GM21447 (cell line): ENCODE measurements at regions not wholly inside any gene's neighbourhood (a gene's known extent, or its start where the extent isn't known, plus 50 kb on each side); places are given as distances from the start of the nearest gene placed in this dataset.

ENCODE experiments used
- ATAC-seq: cut with Tn5 transposase; IDR thresholded peaks from one replicate; pipeline ENCODE4 v1.9.1; 2021; ENCODE audit not compliant: unreplicated experiment

DNA sequence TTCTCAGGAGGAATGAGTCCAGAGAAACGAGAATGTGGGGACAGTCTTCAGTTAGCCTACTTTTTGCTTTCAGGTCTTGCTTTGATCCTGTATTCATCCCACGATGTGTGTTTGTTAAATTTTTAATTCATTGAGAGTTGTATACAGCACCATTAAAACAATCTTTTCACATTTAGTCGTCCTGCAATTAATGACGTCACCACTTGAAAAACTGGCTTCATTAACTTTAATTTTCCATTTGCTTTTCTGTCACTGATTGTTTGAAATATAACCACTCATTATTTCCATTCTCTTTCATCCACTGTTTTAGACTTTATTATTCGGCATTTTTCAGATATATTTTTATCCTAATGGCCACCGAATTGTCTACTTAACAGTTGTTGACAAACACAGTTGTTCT lies 146.9 kb downstream of the TFEC start:
- no peak for ATAC-seq

DNA sequence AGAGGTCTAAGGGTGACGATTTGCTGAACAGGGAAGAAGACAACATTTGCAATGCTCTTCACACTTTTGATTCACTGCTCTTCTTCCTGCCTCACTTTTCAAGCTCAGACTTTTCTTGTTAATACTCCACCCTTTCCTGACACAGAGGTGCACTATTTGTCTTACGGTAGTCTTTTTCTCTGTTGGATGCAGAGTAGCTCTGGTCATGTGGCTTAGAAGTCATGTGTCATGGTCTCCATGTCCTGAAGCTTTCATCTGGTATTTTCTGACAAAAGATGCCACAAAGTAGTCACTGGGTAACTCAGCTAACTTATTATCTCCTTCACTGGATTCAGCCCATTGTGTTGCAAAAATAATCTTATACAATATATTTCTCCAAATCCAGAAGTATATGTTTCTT lies 149.1 kb downstream of the TFEC start:
- no peak for ATAC-seq

DNA sequence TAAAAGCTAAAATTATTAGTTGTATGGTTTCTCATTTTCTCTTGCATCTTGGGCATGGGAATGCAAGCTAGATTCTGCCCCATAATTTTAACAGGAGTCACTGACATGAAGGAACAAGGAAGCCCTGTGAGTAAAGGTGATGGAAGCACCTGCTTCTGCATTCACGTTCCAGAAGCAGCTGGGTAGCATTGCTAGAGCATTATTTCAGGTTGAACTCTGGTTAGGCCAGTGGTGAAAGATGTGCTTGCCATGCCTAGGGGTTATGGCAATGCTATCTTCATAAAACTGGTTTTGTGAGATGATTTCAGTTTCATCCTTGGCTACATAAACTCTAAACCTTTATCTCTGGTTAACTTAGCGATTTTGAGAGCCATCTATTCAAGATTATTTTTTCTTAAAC lies 151.4 kb downstream of the TFEC start:
- ATAC-seq = no peak

DNA sequence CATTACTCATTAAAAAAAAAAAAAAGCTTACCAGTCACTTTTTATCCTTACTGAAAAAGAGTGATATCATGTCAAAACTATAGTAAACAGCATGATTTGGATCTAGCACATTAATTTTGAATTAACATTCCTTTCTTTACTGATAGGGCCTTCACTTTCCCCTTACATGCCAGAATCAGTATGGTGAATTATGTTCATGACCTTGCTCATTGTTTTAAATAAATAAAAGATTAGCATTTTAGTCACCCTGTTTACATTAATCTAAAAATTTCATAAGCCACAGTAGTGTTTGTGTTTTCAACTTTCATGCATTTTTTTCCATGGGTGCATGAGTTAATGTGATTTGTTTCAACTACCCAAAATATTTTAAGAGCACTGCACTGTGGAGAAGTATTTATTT lies 160.8 kb downstream of the TFEC start:
- ATAC-seq = no peak

DNA sequence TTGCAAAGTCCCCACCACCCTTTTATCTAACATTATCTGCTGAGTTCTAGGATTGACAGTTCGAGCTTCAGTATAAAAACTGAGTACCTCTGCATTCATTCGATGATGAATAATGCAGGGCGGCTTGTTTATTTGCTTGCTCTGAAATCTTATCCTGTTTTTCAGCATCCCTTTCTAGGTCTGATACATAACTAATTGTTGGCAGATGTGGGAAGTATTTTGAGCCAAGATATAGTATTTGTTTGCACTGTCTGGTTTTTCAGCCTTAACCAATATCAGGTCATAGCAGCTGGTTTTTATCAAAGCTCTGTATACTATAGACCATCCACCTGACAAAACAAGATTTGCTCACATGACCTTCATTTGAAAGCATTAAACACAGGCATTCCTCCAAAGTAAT lies 161.4 kb downstream of the TFEC start:
- no peak for ATAC-seq

DNA sequence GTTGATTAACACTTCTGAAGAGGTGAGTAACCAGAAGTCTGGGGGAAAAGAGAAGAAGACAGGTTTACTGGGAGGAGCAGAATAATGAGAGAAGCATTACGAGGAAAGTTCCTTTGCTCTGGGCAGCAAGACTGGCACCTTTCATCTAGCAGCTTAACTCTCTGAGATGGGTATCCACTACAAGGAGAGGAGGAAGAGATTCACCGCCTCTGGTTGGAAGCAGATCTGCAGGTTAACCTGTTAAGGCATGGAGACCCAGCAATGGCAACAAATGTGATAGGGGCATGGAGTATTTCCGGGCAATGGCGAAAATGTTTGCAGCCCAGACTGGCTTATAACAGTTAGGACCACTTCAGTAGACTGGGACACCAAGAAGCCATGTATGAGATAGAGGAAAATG lies 162.2 kb downstream of the TFEC start:
- ATAC-seq = no peak

DNA sequence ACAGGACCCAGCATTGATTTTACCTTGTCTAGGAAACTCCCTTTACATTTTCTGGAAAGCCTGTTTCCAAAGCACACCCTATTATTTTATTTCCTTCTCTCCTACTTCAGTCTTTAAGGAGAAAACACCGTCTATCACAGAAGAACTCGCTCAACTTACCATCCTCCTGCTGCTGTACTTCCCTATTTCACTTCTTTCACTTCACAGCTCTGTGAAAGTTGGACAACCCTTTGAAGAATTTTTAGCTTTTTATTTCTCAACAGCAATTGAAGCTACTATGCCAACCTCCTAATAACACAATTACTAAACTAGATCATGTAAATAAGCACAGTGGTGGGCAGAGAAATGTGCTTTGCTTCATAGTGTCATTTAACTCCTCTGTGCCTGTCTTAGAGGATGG lies 166.5 kb downstream of the TFEC start:
- ATAC-seq = no peak

DNA sequence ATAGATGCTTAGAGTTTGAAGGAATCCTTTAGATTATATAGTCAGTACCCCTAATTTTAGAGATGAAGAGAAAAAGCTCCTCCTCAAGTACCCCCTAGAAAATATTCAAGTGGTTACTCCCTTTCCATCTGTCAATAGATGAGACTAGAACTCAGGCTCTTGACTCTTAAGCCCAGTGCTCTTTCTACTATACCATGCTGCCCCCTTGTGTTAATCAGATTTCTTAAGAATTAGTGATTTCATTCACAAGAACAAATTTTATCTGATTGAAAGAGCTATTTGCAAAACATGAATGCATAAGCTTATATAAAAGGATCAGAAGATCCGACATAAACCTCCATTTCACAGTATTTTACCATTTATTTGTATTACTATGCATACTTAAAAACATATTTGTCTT lies 179.3 kb downstream of the TFEC start:
- no peak for ATAC-seq

DNA sequence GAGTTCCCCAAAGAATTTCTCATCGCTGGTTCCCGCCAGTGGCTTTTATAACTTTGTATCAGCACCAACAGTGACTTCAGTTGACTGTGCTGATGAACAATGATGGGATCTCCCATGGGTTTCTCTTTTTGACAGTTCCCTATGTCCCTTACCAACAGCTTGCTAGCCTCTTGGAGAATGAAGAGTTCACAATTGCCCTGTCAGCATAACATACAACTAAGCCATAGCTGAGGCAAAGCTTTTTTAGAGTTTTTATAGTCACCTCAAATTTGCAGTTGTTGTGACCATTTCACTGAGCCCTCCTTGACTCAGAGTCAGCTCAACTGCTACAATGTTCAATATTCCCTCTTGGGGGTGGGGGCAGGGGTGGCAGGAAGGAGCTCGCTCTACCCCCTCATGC lies 179.8 kb downstream of the TFEC start:
- no peak for ATAC-seq

DNA sequence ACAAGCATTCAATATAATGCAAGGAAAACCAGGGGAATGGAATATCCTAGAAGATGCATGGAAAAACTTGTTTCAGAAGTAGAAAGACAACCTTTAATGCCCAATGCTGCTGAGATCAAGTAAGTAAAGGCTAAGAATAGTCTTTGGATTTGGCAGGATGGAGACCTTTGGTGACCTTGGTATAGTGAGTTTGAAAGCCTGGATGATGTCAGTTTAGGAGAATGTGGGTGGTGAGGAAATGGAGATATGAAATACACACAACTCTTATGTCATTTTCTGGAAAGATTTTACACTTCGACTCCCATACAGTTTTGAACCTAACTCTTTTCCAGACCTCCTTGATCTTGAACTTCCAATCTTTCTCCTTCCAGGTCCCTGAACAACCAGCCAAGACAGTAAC lies 185.7 kb downstream of the TFEC start:
- no peak for ATAC-seq

DNA sequence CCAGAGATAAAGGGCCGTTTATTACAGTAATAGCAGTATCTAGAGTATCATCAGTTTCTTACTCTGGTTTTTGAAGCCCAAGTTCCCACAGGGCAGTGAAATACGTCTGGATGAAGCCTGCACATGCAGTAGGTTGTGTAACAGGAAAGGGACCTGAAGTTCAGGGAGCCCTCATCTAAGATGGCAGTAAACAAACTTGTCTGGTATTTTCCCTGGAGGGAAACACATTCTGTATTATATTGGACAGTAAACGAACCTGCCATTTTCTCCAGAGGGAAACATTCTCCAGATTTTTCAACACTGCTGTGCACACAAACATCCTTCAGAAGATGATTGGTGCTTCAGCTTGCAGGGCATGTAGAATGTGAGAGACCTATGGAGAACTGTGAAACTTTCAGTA lies 189.9 kb downstream of the TFEC start:
- no peak for ATAC-seq

DNA sequence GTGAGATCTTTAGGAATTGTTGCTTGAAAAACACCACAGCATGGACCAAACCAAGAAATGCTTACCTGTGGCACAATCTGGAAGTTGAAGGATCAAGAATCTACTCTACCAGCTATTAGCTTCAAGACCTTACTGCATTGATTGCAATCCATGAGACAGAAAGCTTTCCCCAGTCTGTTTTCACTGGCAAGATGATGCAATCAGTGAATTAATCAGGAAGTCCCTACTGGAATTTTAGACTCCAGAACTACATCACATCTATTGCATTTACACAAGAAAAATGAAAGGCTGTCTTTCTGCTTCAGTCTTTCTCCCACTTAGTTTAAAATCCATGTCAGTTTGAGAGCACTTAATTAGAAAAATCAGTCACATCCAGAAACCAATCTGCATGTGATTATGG lies 191.7 kb downstream of the TFEC start:
- no peak for ATAC-seq

DNA sequence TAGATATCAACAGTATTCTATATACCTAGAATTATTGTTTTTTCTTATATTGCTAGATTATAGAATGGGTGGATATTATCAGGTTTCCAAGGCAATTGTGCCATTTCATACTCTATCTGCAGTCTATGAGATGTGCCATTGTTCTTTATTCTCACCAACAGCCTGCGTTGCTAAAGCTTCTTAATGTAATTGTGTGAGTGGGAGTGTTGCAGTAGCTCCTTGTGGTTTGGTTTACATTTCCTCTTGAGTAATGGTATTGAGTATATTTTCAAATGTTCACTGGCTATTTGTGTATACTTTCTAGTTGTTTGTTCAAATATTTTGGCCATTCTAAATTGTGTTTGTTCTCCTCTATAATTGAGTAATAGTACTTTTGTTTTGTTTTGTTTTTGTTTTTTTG lies 199.2 kb downstream of the TFEC start:
- ATAC-seq = no peak

DNA sequence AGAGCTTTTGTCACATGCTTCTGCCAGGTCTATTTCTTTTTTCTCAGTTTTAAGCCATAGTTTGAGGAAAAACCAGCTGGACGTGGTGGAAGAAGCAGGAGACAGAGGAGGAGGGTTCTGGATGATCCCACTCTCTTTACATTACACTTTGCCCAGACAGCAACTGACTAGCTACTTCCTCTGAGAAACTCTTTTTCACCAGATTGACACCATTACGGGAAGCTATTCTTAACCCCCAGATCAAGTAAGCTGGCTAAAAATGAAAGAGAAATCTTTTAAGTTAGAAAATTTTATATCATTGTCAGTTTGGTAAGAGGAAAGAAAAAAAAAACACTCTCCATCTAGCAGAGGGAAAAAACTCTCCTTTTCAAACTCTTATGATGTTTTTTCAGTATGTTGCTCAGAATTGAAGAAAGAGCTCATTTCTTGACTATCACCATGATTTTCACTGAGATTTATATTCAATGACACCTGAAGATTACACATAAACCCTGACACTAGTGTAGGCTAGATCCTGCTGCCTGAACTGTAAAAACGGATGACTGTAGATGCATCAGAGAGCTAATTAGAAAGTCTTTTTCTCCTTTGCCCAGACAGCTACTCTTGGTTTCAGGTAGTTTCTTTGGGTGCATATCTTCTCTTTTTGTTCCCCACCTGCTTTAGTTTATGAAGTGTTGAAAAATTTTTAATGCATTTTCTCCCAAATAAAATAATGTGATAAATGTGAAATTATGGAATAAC lies 203.1 kb downstream of the TFEC start:
- ATAC-seq = peak; percentile 68

DNA sequence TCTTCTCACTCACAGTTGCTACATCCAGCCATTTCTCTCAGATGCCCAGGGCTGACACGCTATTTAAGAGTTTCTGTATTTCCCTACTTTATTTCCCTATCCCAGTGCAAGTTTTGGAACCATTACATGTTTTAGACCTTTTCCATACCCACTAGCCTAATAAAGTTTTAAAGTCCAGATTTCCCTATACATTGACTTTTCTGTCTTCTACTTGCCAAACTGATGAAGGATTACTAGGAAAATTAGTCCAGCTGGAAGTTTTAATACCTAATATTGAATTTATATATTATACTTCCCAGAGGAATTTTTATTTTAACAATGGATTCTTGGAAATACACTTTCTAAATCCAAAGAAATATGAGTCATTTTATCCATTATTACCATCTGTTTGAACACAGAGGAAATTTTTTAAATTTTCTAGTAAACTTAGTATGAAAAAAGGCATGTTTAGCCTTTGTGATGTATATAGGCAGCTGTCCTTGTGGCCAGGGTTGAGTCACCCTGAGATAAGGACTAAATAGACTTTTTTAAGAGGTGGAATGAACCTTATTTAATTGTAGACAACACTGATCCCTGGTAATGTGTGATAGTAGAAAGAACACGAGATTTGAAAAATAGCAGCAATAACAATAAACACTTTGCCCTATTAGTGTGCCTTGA lies 205.0 kb downstream of the TFEC start:
- no peak for ATAC-seq

DNA sequence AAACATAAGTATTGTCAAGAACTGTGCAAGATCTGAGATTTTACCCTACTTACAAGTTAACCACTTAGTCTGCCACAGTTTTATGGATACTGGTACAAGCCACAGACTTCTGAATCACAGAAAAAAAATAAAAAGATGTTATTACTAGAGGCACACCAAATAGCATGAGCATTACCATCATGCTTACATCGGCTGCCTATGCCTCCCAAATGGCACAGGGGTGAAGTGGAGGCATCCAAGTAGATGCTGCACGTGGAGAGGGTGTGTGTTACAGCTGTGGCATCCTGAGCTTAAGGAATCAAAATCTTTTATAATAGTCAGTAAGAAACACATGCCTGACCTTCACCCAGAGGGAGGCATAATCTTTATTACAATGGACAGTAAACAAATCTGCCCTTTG lies 207.8 kb downstream of the TFEC start:
- ATAC-seq = no peak

DNA sequence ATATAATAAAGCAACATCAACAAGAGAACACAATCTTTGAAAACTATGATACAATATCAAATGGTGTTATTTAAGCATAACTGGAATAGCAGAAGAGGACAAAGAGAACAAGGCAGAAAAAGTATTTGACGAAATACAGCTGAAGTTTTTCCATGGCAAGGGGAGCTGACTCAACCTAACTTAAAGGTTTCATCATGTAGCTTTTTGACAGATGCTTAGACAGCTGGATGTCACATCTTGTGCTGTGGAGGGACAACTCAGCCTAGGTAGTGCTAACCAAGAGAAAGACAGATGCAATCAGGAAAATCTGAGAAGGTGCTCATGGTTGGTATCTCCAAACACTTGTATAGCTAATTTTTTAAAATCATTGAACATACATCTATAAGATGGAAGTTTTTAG lies 208.2 kb downstream of the TFEC start:
- ATAC-seq = no peak

DNA sequence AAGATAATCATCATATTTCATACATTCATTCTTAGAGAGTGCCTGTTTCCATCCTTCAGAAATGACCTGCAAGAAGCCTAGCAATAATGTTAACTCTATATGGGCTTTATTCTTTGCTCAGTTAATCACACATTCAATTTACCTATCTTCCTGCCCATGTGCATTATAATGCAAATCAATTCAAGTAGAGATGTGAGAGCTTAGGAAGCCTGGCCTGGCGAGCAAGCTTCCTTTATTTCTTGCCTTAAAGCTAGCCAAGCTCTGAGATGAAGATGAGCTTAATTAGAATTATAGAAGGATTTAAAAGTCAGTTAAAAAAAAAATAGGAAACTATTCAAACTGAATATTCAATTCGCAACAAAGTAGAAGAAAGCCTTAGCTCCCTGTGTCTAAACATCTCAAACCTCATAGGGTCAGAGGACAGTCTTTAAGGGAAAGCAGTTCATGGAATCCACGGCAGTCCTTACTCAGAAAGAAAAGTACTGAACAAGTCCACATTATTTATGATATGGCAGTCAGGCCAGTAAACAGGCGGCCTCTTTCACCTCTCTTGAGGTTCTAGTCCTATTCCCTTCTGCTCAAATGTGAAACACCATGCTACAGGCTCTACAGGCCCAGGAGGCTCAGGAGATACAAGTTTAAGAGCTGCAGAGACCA lies 214.1 kb downstream of the TFEC start:
- ATAC-seq = no peak

DNA sequence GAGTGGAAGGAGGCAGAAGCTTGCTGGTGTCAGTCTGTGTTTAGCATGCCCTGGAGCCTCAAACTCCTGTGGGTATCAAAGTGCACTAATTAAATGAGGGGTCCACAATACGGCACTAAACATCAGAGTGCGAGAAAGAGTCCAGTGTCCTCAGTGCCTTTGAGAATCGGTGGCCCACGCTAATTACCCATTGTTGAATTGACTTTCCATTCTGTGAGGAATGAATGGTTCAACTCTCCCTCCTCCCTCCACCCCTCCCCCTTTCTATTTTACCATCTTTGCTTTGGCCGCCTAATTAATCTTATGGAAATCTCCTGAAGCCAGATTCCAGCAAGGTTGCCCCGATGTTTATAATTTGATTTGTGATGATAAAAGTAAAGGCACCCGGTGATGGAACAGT lies 217.8 kb downstream of the TFEC start:
- ATAC-seq = no peak

DNA sequence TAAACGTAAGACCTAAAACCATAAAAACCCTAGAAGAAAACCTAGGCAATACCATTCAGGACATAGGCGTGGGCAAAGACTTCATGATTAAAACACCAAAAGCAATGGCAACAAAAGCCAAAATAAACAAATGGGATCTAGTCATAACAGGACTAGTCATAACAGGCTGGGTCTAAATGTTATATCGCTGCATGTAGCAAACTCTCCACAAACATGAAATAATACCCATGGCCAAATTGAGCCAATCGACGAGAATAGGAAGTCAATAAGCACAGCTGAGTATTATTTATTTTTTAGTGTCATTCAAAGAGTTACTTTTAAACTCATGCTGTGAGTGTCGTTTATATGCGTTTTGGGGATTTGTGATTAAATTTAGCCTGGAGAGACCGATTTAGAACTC lies 225.1 kb downstream of the TFEC start:
- no peak for ATAC-seq

DNA sequence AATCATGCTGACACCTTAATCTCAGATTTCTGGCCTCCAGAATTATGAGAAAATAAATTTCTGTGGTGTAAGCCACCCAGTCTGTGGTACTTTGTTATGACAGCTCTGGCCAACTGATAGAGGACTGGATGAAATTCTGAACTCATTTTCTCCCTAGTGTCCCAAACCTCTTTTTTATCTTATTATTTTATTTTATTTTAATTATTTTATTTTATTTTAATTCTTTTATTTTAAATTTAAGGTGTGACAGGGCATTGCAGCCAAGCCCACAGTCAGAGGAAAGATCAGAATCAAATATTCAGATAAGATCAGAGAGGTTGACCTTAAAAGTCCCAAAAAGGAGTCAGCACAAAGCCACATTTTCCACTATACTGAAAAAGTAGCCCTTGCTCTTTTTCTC lies 228.1 kb downstream of the TFEC start:
- ATAC-seq = no peak

DNA sequence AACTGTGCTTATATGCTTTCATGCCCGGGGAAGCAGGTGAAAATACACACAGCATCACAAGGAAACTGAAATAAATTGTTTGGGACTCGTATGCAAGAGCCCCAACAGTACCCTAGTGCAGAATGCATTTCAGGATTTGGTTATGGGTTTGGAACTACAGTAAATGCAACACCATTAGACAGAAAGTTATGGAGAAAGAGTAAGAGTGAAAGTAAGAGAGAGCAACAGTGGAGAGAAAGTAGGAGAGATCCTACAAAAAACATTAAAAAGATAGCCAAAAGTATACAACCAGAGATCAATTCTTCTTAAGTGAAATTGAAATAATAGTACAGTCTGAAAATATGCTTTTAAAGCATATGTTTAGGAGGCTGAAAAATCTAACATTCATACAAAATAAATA lies 231.1 kb downstream of the TFEC start:
- ATAC-seq = no peak
